Stomach (tissue), 8 donors: ENCODE measurements at regions not wholly inside any gene's neighbourhood (a gene's known extent, or its start where the extent isn't known, plus 50 kb on each side); places are given as distances from the start of the nearest gene placed in this dataset.

Experiments used
- DNase-seq, 2 donors: peaks; one replicate each; pipeline versions ENCODE4 v3.0.0 to v3.0.0-alpha.2; 2013 to 2019
- H3K27ac ChIP-seq, 5 donors: fragments of 200-600 bp in 4 of 5; sonication (generic) in 4 of 5; one replicate each; pipeline ENCODE4 v1.5.1; 2013 to 2019; ENCODE audit warnings: mild to moderate bottlenecking in 1 of 5, moderate library complexity in 1 of 5
- H3K27me3 ChIP-seq, 3 donors: fragments of 200-600 bp; sonication (generic); one replicate each; pipeline ENCODE4 v1.5.1; 2017 to 2019; ENCODE audit warnings: mixed run types in 1 of 3
- H3K36me3 ChIP-seq, 4 donors: fragments of 200-600 bp; sonication (generic); 1 replicate in 3 of 4; 2 replicates in 1 of 4; pipeline ENCODE4 v1.5.1; 2016 to 2019
- H3K4me1 ChIP-seq, 4 donors: fragments of 200-600 bp; sonication (generic); one replicate each; pipeline ENCODE4 v1.5.1; 2016 to 2019
- H3K4me3 ChIP-seq, 4 donors: fragments of 200-600 bp; sonication (generic) in 3 of 4; one replicate each; pipeline ENCODE4 v1.5.1; 2016 to 2019; ENCODE audit warnings: mild to moderate bottlenecking in 1 of 4
- H3K9me3 ChIP-seq, 4 donors: fragments of 200-600 bp; sonication (generic); one replicate each; pipeline ENCODE4 v1.5.1; 2016 to 2019
- CTCF ChIP-seq, 7 experiments: fragments of 450-650 bp in 4 of 7; fragments of 200-600 bp in 3 of 7; sonication (generic) in 3 of 7; IDR thresholded peaks; one replicate each; pipeline ENCODE4 v1.5.1; 2016 to 2019; ENCODE audit warnings: antibody characterized with exemption in 7 of 7, control low read depth in 2 of 7, mild to moderate bottlenecking in 1 of 7
- EP300 ChIP-seq: sonication (generic); formaldehyde crosslinking; IDR thresholded peaks from one replicate; pipeline ENCODE4 v1.6.1; 2017; ENCODE audit warnings: antibody characterized with exemption
- POLR2A ChIP-seq, 4 donors: fragments of 450-650 bp; IDR thresholded peaks; one replicate each; pipeline ENCODE4 v1.6.1; 2016; ENCODE audit warnings: antibody characterized with exemption in 4 of 4, control low read depth in 2 of 4, mild to moderate bottlenecking in 1 of 4, moderate library complexity in 1 of 4
- POLR2AphosphoS5 ChIP-seq, 3 donors: sonication (generic); formaldehyde crosslinking; IDR thresholded peaks; one replicate each; pipeline ENCODE4 v1.6.1; 2016; ENCODE audit warnings: antibody characterized with exemption in 3 of 3
- WGBS, 5 donors: extraction: QIAGEN DNeasy Blood & Tissue Kit in 3 of 5; methylation state at CpG; one replicate each; pipeline versions ENCODE4 v1.1.5 to v1.1.7; 2013 to 2018; 5-methylcytosine and 5-hydroxymethylcytosine counted together
- intact Hi-C: fragments of 100-400 bp; cut with DNase I; formaldehyde crosslinking; loops from one replicate; pipeline ENCODE4 v1.15.1; 2023; ENCODE audit warnings: low total_unique reads
- donor health status: healthy with polysubstance abuse.
- donor health status: Bipolar disorder and iron deficiency.
- donor health status: healthy.

- intact Hi-C loops, result loop anchor here (10.0 kb wide), 1 partner anchor 61 kb away; no protein-coding TSS in a partner anchor
- 57 to 72% (median 66%) methylated on average over 3 of the region's 3 CpGs for WGBS, 5 donors
These were observed 146.6 kb upstream of the PEX5L start for GRCh38 chr3:180183346-180183745.

GRCh38 chr3:180184816-180185215 is 148.1 kb upstream of the PEX5L start:
- Histone ChIP-seq H3K36me3 (no peaks in the 10 kb centered on the region), H3K27ac (no peak overlapping the region), H3K4me1 (no peaks in the 10 kb centered on the region), H3K9me3 (no peaks in the 10 kb centered on the region), H3K27me3 (no peaks in the 10 kb centered on the region), H3K4me3 (no peak overlapping the region)
- DNase-seq, result no peak
- 42 to 69% (median 63%) methylated on average over 2 of the region's 2 CpGs for WGBS, 5 donors
- TF ChIP-seq CTCF (IDR thresholded peaks at IDR 0.05) (no peak), POLR2A (IDR thresholded peaks at IDR 0.05) (no peak), POLR2AphosphoS5 (IDR thresholded peaks at IDR 0.05) (no peak), EP300 (no peak)
- intact Hi-C loops, result loop anchor here (10.0 kb wide), 1 partner anchor 60 kb away; no protein-coding TSS in a partner anchor

More at GRCh38 chr3:180183346-180183745, 146.6 kb upstream of the PEX5L start:
- Histone ChIP-seq H3K9me3 (no peaks in the 10 kb centered on the region), H3K4me3 (no peak overlapping the region), H3K36me3 (no peaks in the 10 kb centered on the region), H3K27me3 (no peaks in the 10 kb centered on the region), H3K4me1 (no peaks in the 10 kb centered on the region), H3K27ac (no peak overlapping the region)
- no peak for DNase-seq
- TF ChIP-seq CTCF (IDR thresholded peaks at IDR 0.05) (no peak), EP300 (no peak), POLR2A (IDR thresholded peaks at IDR 0.05) (no peak)

GRCh38 chr3:180185650-180186049 is 148.9 kb upstream of the PEX5L start:
- H3K27ac ChIP-seq, result no peak overlapping the region
- H3K27me3 ChIP-seq, result no peaks in the 10 kb centered on the region
- H3K36me3 ChIP-seq, result no peaks in the 10 kb centered on the region
- DNase-seq, result no peak
- WGBS, 5 donors, result 84 to 95% (median 92%) methylated on average over 2 of the region's 2 CpGs
- intact Hi-C loops, result loop anchor here (10.0 kb wide), 1 partner anchor 59 kb away; no protein-coding TSS in a partner anchor
- no peak for TF ChIP-seq CTCF (IDR thresholded peaks at IDR 0.05)
- TF ChIP-seq POLR2A (IDR thresholded peaks at IDR 0.05), result no peak
- no peak for TF ChIP-seq EP300
- no peak for TF ChIP-seq POLR2AphosphoS5 (IDR thresholded peaks at IDR 0.05)
- H3K4me1 ChIP-seq, result no peaks in the 10 kb centered on the region
- no peak overlapping the region for H3K4me3 ChIP-seq
- no peaks in the 10 kb centered on the region for H3K9me3 ChIP-seq

- Histone ChIP-seq H3K27ac (no peak overlapping the region), H3K4me3 (no peak overlapping the region), H3K36me3 (no peaks in the 10 kb centered on the region), H3K4me1 (no peaks in the 10 kb centered on the region), H3K9me3 (no peaks in the 10 kb centered on the region), H3K27me3 (no peaks in the 10 kb centered on the region)
- WGBS, 5 donors, result 25 to 64% (median 60%) methylated on average over 2 of the region's 2 CpGs
- DNase-seq, result no peak
- TF ChIP-seq POLR2AphosphoS5 (IDR thresholded peaks at IDR 0.05), result no peak
- no peak for TF ChIP-seq CTCF (IDR thresholded peaks at IDR 0.05)
- TF ChIP-seq POLR2A (IDR thresholded peaks at IDR 0.05), result no peak
- intact Hi-C loops, result loop anchor here (10.0 kb wide), 1 partner anchor 56 kb away; no protein-coding TSS in a partner anchor
These were observed 152.0 kb upstream of the PEX5L start for GRCh38 chr3:180188512-180189309.
